ENCODE measurements at regions not wholly inside any gene's neighbourhood (a gene's known extent, or its start where the extent isn't known, plus 50 kb on each side); places are given as distances from the start of the nearest gene placed in this dataset.
A peak's percentile ranks its signal among the peaks of the same experiment; 100 is the strongest.

DNA sequence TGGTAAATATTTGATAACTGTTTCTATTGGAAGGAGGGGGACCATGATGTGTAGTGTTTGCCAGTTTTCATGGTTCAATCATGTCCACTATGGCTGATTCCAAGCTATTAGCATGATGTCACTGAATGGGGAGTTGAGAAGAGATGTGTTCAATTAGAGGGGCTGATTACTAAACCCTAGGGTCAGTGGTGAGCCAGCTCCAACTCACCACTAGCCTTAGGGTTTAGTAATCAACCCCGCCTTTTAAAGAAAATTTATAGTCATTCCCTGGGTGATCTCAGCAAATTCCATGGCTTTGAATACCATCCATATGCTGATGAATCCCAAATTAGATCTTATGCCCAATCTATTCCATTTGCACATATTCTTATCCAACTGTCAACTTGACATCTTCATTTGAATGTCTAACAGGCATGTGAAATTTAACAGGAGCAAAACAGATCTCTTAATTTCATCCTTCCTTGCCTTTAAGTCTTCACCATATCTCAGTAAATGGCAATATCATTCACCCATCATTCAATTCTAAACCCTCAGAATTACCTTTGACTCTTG, 98.8 kb downstream of the GCNT1 start:
- Histone ChIP-seq H3K36me3 (no peaks in the 10 kb centered on the region), H3K4me1 (peaks cover 0 to 34% (median 24%) of the 10 kb centered on the region in 4 donors), H3K27ac (no peak overlapping the region), H3K27me3 (no peaks in the 10 kb centered on the region), H3K9me3 (no peaks in the 10 kb centered on the region), H3K4me3 (no peak overlapping the region)
- no peak for DNase-seq (ENCODE audit: low spot score in 2 of 2)
- 90 to 91% methylated on average over 1 of the region's 1 CpG for WGBS, 2 donors
- TF ChIP-seq, protein P1, sequence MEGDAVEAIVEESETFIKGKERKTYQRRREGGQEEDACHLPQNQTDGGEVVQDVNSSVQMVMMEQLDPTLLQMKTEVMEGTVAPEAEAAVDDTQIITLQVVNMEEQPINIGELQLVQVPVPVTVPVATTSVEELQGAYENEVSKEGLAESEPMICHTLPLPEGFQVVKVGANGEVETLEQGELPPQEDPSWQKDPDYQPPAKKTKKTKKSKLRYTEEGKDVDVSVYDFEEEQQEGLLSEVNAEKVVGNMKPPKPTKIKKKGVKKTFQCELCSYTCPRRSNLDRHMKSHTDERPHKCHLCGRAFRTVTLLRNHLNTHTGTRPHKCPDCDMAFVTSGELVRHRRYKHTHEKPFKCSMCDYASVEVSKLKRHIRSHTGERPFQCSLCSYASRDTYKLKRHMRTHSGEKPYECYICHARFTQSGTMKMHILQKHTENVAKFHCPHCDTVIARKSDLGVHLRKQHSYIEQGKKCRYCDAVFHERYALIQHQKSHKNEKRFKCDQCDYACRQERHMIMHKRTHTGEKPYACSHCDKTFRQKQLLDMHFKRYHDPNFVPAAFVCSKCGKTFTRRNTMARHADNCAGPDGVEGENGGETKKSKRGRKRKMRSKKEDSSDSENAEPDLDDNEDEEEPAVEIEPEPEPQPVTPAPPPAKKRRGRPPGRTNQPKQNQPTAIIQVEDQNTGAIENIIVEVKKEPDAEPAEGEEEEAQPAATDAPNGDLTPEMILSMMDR (IDR thresholded peaks at IDR 0.05) = no peak
- TF ChIP-seq EP300 (IDR thresholded peaks at IDR 0.05) (no peak), POLR2A (IDR thresholded peaks at IDR 0.05) (no peak)

DNA sequence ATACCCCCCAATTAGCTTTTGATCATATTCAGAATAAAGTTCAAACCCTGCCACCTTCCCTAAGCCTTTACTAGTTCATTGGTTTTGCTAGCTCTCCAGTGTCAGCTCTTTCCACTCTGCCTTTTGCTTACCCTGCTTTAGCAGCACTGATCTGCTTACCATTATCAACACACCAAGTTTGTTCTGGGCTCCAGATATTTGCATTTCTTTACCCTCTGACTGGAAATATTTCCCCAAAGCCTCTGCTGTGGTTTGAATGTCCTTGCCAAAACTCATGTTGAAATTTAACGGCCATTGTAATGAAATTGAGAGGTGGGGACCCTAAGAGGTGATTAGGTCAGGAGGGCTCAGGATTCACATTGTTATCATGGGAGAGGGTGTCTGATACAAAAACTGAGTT, 99.5 kb downstream of the GCNT1 start:
- WGBS, 2 donors = 48 to 56% methylated on average over 1 of the region's 1 CpG
- H3K4me3 ChIP-seq = no peak overlapping the region
- no peaks in the 10 kb centered on the region for H3K9me3 ChIP-seq
- no peaks in the 10 kb centered on the region for H3K27me3 ChIP-seq
- H3K4me1 ChIP-seq = peaks cover 0 to 41% (median 30%) of the 10 kb centered on the region in 4 donors
- no peak for TF ChIP-seq POLR2A (IDR thresholded peaks at IDR 0.05)
- no peak for TF ChIP-seq EP300 (IDR thresholded peaks at IDR 0.05)
- TF ChIP-seq, protein P1 (IDR thresholded peaks at IDR 0.05) = no peak
- no peaks in the 10 kb centered on the region for H3K36me3 ChIP-seq
- no peak overlapping the region for H3K27ac ChIP-seq
- DNase-seq (ENCODE audit: low spot score in 2 of 2) = no peak

DNA sequence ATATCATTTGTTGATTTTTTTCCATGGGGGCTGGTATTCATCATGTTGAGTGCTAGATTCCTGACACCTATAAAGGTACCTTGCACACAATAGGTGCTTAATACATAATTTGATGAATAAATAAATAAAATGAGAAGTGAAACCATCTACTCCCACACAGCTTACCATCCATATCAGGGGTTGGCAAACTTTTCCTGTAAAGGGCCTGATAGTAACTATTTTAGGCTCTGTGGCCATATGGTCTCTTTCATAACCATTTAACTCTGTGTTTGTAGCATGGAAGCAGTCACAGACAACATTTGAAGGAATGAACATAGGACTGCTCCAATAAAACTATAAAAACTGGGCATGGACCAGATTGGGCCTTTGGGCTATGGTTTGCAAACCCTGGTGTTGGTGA, 100.3 kb downstream of the GCNT1 start:
- Histone ChIP-seq H3K27ac (peak overlapping the region in 1 of 4 donors; percentile 78), H3K4me1 (peaks cover 0 to 41% (median 30%) of the 10 kb centered on the region in 4 donors), H3K27me3 (no peaks in the 10 kb centered on the region), H3K4me3 (no peak overlapping the region), H3K9me3 (no peaks in the 10 kb centered on the region), H3K36me3 (no peaks in the 10 kb centered on the region)
- DNase-seq (ENCODE audit: low spot score in 2 of 2) = no peak
- TF ChIP-seq EP300 (IDR thresholded peaks at IDR 0.05) = peak in 1 of 2 donors; percentile 33
- TF ChIP-seq, protein P1 (IDR thresholded peaks at IDR 0.05) = no peak

DNA sequence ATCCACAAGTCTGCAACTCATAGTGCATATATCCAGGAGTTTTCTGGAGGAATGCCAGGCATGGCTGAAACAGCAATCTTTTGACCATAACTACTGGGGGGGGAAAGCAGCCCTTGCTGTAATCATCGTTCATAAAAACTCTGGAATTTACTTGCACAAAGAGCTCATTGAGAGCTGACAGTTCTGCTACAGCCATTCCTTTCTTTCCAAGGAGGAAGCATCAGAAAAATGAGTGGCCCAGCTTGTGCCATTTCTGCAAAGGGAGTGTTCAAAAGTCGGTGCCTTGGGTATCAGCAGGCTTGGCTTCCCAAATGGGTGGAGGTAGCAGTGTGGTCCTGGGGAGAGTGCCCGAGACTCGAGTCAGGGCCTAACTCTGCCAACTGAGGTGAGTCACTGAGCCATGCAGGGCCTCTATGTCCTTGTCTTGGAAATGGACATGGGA, 101.5 kb downstream of the GCNT1 start:
- no peak for TF ChIP-seq EP300 (IDR thresholded peaks at IDR 0.05)
- no peak for TF ChIP-seq POLR2A (IDR thresholded peaks at IDR 0.05)
- TF ChIP-seq, protein P1 (IDR thresholded peaks at IDR 0.05) = no peak
- Histone ChIP-seq H3K27me3 (no peaks in the 10 kb centered on the region), H3K27ac (peak overlapping the region in 2 of 4 donors; percentile 53 to 78), H3K4me3 (no peak overlapping the region), H3K36me3 (no peaks in the 10 kb centered on the region), H3K9me3 (no peaks in the 10 kb centered on the region), H3K4me1 (peaks cover 0 to 41% (median 30%) of the 10 kb centered on the region in 4 donors)
- no peak for DNase-seq (ENCODE audit: low spot score in 2 of 2)
- WGBS, 2 donors = 22 to 36% methylated on average over 4 of the region's 4 CpGs

DNA sequence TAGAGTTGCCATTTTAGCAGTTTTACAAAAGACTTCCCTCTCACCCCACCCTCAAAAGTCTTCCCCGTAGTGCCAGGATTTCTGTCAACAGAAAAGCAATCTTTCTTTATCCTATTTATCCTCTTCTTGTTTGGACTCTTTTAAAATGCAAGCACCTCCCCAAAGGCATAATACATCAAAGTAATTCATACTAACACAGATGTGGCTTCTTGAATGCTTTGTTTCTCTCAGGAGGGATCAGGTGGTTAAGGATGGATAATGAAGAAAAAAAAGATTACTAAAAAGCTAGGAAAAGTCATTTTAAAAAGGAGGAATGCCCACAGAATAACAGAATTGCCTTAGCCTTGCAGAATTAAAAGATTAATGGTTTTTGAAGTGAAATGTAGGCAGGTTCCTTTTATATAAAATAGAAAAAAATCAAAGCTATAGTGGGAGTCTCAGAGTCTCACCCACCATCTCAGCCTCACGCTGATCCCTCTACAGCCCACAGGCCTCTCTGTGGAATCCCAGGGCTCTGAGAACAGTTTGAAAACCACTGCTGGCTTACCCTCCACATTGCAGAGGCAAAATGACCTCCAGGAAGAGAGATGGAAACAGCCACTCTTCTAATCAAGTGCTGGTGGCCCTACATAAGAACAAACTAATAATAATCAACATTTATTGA, 102.2 kb downstream of the GCNT1 start:
- Histone ChIP-seq H3K27me3 (no peaks in the 10 kb centered on the region), H3K27ac (peak overlapping the region in 2 of 4 donors; percentile 53 to 78), H3K4me1 (peaks cover 0 to 41% (median 30%) of the 10 kb centered on the region in 4 donors), H3K9me3 (no peaks in the 10 kb centered on the region), H3K36me3 (no peaks in the 10 kb centered on the region), H3K4me3 (no peak overlapping the region)
- WGBS, 2 donors = 41 to 44% methylated on average over 2 of the region's 2 CpGs
- TF ChIP-seq EP300 (IDR thresholded peaks at IDR 0.05) = no peak
- TF ChIP-seq POLR2A (IDR thresholded peaks at IDR 0.05) = no peak
- TF ChIP-seq, protein P1 (IDR thresholded peaks at IDR 0.05) = no peak
- no peak for DNase-seq (ENCODE audit: low spot score in 2 of 2)
